ENCODE measurements at regions not wholly inside any gene's neighbourhood (a gene's known extent, or its start where the extent isn't known, plus 50 kb on each side); places are given as distances from the start of the nearest gene placed in this dataset.
"Not testable (repeated sequence)": the region's sequence is repeated elsewhere in the genome, so short reads cannot be mapped to it uniquely, and the experiment has no call there.

DNA sequence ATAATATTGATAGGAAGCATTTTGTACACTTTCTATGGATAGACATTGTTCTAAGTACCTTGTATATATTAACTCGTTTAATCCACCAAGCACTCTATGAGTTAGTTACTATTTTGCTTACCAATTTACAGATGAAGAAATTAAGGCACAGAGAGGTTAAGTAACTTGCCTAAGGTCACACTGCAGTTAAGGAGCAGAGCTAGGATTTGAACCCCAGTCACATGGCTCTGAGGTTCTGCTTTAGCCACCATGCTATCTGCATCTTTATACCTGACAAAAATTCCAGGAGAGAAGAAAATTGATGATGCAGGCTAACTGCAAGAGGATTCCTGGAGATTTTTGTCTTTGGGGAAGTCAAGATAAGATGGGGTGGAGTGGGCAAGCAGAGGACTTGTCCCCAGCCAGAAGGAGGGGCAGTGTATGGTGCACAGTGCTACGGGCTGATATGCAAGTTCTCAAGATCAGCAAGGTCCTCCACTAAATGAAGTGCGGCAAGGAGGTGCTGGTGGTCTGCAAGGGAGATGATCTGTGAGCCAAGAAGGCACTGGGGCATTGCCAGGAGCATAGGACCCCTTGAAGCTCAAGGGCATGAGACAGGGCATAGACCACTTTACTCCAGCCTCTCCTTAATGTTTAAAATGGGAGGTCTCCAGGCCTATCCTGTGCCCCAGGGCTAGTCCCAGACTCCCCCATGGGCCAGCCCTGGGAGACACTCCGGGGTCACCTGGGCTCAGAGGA, 430.6 kb downstream of the RPS24 start:
- no peak for DNase-seq

- no peak for DNase-seq
Measured at GRCh38 chr10:78464856-78465267, 431.2 kb downstream of the RPS24 start.

GRCh38 chr10:78465431-78465830, 431.8 kb downstream of the RPS24 start:
- no peak for DNase-seq

GRCh38 chr10:78467496-78468106, 433.9 kb downstream of the RPS24 start:
- DNase-seq: no peak

- DNase-seq: not testable (repeated sequence)
Measured at GRCh38 chr10:78468731-78469130, 435.1 kb downstream of the RPS24 start.

DNA sequence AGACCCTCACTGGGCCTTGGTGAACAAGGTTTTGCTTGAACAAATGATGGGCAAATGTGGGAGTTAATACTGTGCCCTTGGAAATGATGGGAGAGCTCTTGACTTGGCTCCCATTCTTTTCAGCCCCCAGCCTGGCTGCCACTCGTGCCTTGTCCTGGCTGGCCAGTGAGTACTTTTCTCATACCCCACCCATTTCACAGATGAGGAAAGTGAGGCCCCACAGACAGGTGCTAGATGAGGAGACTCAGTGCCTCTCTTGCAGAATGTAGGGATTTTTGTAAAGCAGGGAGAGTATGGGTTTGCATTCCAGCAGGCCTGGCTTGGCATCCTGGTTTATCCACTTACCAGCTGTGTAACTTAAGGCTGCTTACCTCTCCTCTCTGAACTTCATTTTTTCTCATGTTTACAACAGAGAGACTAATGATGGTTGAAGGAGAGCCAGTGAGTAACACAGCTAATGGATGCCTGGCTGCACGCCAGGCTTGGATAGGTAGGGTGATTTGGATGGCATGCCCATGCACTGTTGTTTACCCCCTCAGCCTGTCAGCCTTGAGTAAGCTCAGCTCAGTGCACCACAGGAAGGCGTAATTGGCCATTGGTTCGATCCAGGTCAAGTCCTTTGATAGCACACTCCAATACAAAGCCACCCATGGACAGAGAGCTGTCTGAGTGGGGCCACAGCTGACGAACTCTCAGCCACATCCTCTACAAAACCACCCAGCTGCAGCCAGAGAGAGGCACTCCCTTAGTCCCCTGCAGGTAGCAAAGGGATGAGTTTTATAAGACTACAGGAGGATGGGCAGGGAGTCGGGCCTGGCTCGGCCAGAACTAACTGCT, 436.8 kb downstream of the RPS24 start:
- no peak for DNase-seq

DNA sequence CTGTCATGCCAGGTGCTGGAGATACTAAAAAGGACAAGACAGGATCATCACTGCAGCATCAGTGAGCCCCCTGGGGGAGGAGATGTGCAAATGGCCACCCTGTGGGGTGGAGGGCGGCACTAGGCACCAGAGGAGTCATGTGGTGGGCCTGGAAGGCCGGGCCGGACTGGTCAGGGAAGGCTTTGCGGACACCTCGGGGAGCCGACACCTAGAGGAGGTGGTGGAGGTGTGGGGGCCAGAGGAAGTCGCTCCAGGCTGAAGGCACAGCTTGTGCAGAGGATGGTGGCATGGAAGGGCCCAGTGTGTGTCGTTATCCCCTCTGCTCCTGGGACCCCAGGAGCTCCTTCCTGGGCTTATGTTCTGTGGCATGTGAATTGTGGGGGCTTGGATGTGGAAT, 437.7 kb downstream of the RPS24 start:
- DNase-seq: no peak

DNA sequence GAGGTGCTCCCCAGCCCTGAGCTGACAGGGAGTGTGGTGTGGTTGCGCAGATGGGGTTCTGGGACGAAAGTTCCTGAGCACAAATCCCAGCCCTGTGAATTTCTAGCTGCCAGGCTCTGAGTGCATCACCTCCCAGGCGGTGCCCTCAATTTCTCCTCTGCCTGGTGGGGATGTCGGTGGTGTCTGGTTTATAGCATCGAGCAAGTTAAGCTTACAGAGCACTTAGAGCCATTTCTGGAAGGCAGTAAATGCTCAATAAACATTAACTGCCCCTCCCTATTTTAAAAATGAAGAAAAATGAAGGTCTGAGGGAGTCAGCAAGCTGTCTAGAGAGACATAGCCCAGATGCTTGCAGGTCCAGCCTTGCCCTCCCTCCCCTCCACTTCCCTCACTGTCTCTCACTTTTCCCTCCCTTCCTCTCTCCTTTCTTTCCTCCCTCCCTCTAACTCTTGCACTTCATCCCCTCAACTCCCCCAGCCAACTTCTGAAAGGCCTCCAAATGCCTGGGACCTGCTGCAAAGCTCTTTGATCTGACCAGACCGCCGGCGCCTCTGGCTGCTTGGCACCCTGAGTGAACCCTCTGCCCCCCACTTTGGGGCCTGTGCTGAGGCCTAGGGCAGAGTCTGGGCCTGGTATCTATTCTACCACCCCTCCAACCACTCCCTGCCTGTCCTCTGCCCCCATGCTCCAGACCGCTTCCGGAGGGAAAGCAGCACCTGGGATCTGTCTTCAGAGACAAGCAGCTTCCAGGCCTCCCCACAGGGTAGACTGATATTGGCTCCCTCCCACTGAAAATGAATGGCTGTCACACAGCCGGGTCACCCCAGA, 438.3 kb downstream of the RPS24 start:
- no peak for DNase-seq

DNA sequence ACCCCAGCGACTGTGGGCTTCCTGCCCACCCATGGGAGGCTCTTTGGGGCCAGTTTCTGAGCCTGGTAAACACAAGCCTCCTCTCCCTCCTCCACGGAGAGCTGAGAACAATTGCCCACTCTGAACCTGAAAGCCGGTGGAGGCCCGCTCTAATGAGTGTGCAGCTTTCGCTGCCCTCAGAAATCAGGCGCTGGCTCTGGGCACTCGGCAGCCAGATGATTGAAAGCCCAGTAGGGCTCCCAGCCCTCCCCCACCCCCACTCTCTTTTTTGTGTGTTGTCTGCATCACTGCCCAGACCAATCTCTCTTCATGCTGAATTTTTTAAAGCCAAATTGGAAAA, 438.9 kb downstream of the RPS24 start:
- DNase-seq: no peak

- DNase-seq: no peak
Measured at GRCh38 chr10:78473006-78473405, 439.3 kb downstream of the RPS24 start.

GRCh38 chr10:78474743-78475142, 441.1 kb downstream of the RPS24 start:
- DNase-seq: no peak

DNA sequence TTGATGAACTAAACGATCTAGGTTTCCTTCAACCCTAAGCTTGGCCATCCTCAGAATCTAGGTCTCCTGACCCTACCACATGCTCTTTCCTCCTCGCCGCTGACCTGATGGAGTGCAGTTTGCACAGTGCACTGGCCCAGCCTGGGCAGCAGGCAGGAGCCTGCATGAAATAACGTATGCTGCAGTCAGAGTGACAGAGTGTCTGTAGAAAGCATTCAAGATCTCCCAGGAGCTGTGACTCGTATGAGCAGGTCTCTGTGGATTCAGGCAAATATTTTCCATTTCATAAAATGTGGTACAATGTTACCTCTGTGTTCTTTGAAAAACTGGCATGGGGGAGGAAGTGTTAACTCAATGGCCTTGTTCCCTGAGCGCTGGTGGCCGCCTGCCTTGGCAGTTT, 441.8 kb downstream of the RPS24 start:
- no peak for DNase-seq

GRCh38 chr10:78476156-78476555, 442.5 kb downstream of the RPS24 start:
- no peak for DNase-seq

DNA sequence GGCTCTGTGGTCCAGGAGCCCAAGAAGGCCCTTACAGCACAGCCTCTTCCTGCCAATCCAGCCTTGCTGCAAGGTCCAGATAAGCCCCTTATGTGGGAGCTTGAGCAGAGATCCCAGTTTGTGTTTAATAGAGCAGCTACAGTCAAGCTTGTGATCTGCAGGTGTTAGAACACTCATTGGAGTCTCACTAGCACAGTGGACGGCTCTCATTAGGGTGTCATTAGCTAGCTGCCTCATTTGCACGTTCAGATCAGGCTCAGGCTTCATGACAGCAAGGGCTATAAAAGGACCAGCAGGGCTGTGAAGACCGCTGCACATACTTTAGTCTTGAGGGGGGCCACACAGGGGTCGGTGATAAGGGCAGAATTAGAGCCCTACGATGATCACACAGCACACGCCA, 443.2 kb downstream of the RPS24 start:
- DNase-seq: no peak

DNA sequence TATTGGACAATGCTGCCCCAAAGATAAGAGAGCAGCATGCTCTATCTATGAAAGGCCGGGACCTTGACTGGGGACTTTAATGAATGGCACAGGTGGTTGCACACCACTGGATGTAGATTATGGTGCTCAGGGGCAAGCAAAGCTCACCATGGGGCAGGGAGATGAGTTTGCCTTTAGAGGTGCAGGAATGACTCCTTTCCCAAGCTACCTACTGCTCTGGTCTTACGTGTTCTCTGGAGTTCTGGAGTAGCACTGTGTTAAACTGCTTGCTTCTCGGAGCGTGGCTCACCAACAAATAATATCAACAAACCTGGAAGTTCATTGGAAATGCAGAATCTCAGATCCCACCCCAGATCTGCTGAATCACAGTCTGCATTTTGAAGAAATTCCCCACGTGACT, 445.3 kb downstream of the RPS24 start:
- no peak for DNase-seq

DNA sequence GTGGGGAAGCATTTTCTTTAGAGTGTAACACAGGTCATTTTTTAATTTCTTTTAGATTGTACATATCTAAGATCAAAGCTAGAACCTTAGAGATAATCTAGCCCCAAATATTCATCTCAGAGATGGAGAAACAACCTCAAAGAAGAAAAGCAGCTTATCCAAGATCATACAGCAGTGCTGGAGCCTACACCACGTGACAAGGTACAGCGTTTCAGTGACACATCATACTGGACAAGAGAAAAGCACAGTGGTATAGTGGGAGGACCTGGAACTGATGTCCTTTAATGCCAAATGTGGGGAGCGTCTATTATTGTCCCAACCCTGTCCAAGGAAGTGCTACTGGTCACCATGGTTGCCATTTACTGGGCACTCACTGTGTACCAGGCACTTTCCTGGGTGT, 445.8 kb downstream of the RPS24 start:
- DNase-seq: no peak

DNA sequence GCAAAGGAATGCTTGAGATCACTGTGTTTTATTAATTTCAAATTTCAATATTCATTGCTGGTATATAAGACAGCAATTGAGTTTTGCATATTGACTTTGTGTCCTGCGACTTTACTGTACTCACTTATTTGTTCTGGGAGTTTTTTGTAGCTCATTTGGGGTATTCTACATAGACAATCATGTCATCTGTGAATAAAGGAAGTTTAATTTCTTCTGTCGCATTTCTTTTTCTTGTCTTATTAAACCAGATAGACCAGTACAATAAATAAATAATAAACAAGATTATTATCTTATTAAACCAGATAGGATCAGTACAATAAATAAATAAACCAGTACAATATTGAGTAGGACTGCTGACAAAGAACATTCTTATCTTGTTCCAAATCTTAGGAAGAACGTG, 448.2 kb downstream of the RPS24 start:
- DNase-seq: no peak

DNA sequence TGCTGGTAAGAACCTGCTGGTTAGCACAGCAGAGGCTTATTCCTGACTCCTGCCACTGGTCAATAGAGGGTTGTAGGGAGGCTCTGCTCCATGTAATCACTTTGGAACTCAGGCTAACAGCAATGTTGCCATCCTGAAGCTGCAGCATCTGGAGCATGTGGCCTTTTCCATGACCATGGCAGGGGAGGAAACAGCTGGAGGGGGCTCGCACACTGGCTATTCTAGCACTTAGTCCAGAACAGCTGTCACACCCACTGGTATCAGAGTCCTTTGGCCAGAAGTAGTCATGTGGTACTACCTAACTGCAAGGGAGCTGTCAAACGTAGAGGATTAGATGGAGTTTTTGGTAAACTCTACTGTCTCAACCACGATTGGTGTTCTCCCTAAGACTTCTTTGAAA, 450.0 kb downstream of the RPS24 start:
- no peak for DNase-seq

- no peak for DNase-seq
Measured at GRCh38 chr10:78489034-78489433, 455.4 kb downstream of the RPS24 start.

GRCh38 chr10:78491812-78492211, 458.1 kb downstream of the RPS24 start:
- DNase-seq: peak; percentile 37 to 64 (median 53)

DNA sequence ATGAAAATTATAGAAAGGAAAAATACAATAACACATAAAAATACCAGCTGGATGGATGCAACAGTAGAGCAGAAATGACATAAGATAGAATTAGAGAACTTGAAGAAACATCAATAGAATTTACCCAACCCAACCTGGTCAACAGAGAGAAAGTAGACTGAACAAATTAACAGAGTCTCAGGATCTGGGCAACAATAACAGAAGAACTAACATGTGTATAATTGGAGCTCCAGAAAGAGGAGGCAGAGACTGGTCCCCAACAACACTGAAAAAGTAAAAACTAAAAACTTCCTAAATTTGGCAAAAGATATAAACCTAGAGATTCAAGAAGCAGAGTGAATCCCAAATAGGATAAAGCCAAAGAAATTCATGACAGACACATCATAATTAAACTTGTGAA, 458.8 kb downstream of the RPS24 start:
- DNase-seq: no peak

GRCh38 chr10:78494179-78494578, 460.5 kb downstream of the RPS24 start:
- peak in 1 of 3 donors; percentile 14 for DNase-seq

Data from suppressor macrophage treated with lipopolysaccharide for 1 hour (primary cell).